ENCODE measurements at regions not wholly inside any gene's neighbourhood (a gene's known extent, or its start where the extent isn't known, plus 50 kb on each side); places are given as distances from the start of the nearest gene placed in this dataset.

DNA sequence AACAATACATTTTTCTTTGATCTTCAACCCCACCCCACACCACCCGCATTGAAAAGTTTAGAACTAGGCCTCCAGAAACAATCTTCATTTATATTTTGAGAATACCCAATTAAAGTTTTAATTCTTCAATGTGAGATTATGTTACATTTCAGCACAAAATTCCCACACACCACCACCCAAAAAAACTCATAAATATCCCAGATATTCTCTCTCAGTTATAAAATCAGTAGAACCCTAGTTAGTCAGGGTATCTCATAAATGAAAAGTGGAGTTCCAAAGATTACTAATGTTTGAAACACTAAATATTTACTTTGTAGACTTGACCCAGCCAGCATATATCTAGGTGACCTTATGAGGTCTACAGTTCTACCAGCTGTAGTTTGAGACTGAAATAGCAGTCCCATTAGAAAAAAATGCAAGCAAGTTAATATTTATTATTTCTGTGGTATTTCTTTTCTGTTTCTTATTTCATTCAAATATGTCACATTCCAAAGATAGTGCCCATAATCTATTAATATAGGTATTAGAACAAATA lies 371.0 kb downstream of the TENT5A start:
- no peak for TF ChIP-seq TAF1 (conservative IDR thresholded peaks at IDR 0.05)
- TF ChIP-seq SP1 (IDR thresholded peaks at IDR 0.05): peak; percentile 63
- TF ChIP-seq, protein P1, sequence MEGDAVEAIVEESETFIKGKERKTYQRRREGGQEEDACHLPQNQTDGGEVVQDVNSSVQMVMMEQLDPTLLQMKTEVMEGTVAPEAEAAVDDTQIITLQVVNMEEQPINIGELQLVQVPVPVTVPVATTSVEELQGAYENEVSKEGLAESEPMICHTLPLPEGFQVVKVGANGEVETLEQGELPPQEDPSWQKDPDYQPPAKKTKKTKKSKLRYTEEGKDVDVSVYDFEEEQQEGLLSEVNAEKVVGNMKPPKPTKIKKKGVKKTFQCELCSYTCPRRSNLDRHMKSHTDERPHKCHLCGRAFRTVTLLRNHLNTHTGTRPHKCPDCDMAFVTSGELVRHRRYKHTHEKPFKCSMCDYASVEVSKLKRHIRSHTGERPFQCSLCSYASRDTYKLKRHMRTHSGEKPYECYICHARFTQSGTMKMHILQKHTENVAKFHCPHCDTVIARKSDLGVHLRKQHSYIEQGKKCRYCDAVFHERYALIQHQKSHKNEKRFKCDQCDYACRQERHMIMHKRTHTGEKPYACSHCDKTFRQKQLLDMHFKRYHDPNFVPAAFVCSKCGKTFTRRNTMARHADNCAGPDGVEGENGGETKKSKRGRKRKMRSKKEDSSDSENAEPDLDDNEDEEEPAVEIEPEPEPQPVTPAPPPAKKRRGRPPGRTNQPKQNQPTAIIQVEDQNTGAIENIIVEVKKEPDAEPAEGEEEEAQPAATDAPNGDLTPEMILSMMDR (IDR thresholded peaks at IDR 0.05; ENCODE audit: low read depth, low read length, missing input control): no peak
- TF ChIP-seq GABPA (IDR thresholded peaks at IDR 0.05 in 1 of 2, conservative IDR thresholded peaks at IDR 0.05 in 1 of 2): no peak
- TF ChIP-seq, protein P2, sequence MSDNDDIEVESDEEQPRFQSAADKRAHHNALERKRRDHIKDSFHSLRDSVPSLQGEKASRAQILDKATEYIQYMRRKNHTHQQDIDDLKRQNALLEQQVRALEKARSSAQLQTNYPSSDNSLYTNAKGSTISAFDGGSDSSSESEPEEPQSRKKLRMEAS (IDR thresholded peaks at IDR 0.05): no peak
- TF ChIP-seq RAD21 (IDR thresholded peaks at IDR 0.05): no peak
- no peak for TF ChIP-seq JUND (IDR thresholded peaks at IDR 0.05)
- no peak for TF ChIP-seq EGR1 (IDR thresholded peaks at IDR 0.05; ENCODE audit: low read depth in 2 of 2)
